ENCODE measurements at regions not wholly inside any gene's neighbourhood (a gene's known extent, or its start where the extent isn't known, plus 50 kb on each side); places are given as distances from the start of the nearest gene placed in this dataset.

DNA sequence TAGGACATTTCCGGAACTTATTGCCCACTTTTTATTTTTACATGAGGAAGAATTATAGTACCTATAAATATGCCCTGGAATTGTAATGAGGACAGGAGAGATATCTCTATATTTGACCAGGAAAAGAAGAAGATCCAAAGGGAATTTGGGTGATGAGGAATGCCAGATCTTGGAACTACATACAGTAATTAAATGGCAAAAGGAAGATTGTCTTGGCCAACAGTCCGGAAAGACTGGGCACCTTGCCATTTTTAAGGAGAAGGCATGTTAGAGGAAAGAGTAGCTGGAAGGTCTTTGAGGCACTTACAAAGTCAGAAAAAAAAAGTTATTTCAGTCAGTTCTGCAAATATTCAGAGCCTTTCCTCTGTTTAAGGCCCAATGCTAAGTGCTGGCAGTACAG is 616.4 kb downstream of the MED13L start:
- Histone ChIP-seq H3K9ac (replicated peaks; ENCODE audit: extremely low read depth, insufficient read depth, low read length) (no peak overlapping the region), H3K36me3 (ENCODE audit: control insufficient read depth in 2 of 2, extremely low read depth in 1 of 2, insufficient read depth in 2 of 2, low read length in 2 of 2) (no peaks in the 10 kb centered on the region), H3K9me1 (replicated peaks; ENCODE audit: control insufficient read depth, extremely low read depth, insufficient read depth, low read length) (no peaks in the 10 kb centered on the region), H3K4me2 (ENCODE audit: insufficient read depth, low read length) (no peak overlapping the region), H3K4me1 (ENCODE audit: control insufficient read depth, extremely low read depth, insufficient read depth, low read length) (no peaks in the 10 kb centered on the region), H3K79me2 (ENCODE audit: control insufficient read depth, insufficient read depth, low read length) (no peaks in the 10 kb centered on the region), H2AFZ (ENCODE audit: low read depth, low read length) (no peak overlapping the region), H3K9me3 (replicated peaks; ENCODE audit: control insufficient read depth, insufficient read depth, low read length) (peaks cover 4% of the 10 kb centered on the region), H4K20me1 (replicated peaks; ENCODE audit: control insufficient read depth, extremely low read depth, insufficient read depth, low read length) (no peaks in the 10 kb centered on the region), H3K27ac (ENCODE audit: insufficient read depth, low read depth, low read length) (no peak overlapping the region), H3K4me3 (replicated peaks in 1 of 3; ENCODE audit: insufficient read depth in 1 of 3, low read depth in 1 of 3, low read length in 3 of 3) (no peak overlapping the region), H3K27me3 (ENCODE audit: control insufficient read depth in 2 of 2, insufficient read depth in 2 of 2, low read length in 2 of 2) (no peaks in the 10 kb centered on the region)
- FAIRE-seq (no peak), DNase-seq (ENCODE audit: low read depth, low spot score) (no peak)
- dilution Hi-C loops (cut with MboI; ENCODE audit: extremely low pct_ligation_motif_present, low sequenced_read_pairs): no loop called here
- BruUV-seq (replicated peaks): no TSS peak
- CTCF ChIA-PET: no interaction called here
- TF ChIP-seq GATA2 (IDR thresholded peaks at IDR 0.05; ENCODE audit: insufficient read depth, insufficient read length, low read depth, low read length) (no peak), POLR2AphosphoS5 (IDR thresholded peaks at IDR 0.05; ENCODE audit: insufficient read depth, low read depth, low read length) (no peak), MAX (IDR thresholded peaks at IDR 0.05; ENCODE audit: insufficient read depth, insufficient read length) (no peak), JUN (IDR thresholded peaks at IDR 0.05; ENCODE audit: borderline replicate concordance, insufficient read depth, insufficient read length, low read depth) (no peak), FOS (IDR thresholded peaks at IDR 0.05; ENCODE audit: borderline replicate concordance, insufficient read depth, low read length) (no peak), EZH2 (IDR thresholded peaks at IDR 0.05; ENCODE audit: borderline replicate concordance, low read depth, low read length, severe bottlenecking) (no peak), MYC (IDR thresholded peaks at IDR 0.05; ENCODE audit: low read depth, low read length) (no peak), POLR2A (IDR thresholded peaks at IDR 0.05; ENCODE audit: low read depth, low read length) (no peak)
- TF ChIP-seq, protein P1, sequence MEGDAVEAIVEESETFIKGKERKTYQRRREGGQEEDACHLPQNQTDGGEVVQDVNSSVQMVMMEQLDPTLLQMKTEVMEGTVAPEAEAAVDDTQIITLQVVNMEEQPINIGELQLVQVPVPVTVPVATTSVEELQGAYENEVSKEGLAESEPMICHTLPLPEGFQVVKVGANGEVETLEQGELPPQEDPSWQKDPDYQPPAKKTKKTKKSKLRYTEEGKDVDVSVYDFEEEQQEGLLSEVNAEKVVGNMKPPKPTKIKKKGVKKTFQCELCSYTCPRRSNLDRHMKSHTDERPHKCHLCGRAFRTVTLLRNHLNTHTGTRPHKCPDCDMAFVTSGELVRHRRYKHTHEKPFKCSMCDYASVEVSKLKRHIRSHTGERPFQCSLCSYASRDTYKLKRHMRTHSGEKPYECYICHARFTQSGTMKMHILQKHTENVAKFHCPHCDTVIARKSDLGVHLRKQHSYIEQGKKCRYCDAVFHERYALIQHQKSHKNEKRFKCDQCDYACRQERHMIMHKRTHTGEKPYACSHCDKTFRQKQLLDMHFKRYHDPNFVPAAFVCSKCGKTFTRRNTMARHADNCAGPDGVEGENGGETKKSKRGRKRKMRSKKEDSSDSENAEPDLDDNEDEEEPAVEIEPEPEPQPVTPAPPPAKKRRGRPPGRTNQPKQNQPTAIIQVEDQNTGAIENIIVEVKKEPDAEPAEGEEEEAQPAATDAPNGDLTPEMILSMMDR (IDR thresholded peaks at IDR 0.05; ENCODE audit: extremely low read depth in 1 of 2, insufficient read depth in 1 of 2, low read depth in 1 of 2, low read length in 2 of 2): no peak
- intact Hi-C loops (cut with micrococcal nuclease): no loop called here
- POLR2A ChIA-PET: no interaction called here

All from endothelial cell of umbilical vein (primary cell).